ENCODE measurements at regions not wholly inside any gene's neighbourhood (a gene's known extent, or its start where the extent isn't known, plus 50 kb on each side); places are given as distances from the start of the nearest gene placed in this dataset.

DNA sequence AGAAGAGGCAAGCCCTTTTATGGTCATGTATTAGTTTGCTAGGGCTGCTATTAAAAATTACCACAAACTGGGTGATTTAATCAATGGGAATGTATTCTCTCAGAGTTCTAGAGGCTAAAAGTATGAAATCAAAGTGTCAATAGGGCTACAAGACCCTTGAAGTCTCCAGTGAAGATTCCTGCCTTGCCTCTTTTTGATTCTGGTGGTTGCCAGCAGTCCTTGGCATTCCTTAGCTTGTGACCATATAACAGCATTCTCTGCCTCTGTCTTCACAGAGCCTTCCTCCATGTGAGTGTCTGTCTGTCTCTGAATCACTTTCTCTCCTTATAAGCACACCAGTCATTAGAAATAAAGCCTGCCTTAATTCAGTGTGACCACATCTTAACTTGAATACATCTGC lies 282.7 kb downstream of the KCNN2 start:
- no peak overlapping the region for H3K4me3 ChIP-seq (ENCODE audit: low read depth, low read length)
- DNase-seq (ENCODE audit: low read depth): no peak
- in situ Hi-C loops (cut with HindIII; ENCODE audit: low sequenced_read_pairs): no loop called here
- TF ChIP-seq, protein P1, sequence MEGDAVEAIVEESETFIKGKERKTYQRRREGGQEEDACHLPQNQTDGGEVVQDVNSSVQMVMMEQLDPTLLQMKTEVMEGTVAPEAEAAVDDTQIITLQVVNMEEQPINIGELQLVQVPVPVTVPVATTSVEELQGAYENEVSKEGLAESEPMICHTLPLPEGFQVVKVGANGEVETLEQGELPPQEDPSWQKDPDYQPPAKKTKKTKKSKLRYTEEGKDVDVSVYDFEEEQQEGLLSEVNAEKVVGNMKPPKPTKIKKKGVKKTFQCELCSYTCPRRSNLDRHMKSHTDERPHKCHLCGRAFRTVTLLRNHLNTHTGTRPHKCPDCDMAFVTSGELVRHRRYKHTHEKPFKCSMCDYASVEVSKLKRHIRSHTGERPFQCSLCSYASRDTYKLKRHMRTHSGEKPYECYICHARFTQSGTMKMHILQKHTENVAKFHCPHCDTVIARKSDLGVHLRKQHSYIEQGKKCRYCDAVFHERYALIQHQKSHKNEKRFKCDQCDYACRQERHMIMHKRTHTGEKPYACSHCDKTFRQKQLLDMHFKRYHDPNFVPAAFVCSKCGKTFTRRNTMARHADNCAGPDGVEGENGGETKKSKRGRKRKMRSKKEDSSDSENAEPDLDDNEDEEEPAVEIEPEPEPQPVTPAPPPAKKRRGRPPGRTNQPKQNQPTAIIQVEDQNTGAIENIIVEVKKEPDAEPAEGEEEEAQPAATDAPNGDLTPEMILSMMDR (IDR thresholded peaks at IDR 0.05; ENCODE audit: low read depth, low read length, missing control alignments): no peak

DNA sequence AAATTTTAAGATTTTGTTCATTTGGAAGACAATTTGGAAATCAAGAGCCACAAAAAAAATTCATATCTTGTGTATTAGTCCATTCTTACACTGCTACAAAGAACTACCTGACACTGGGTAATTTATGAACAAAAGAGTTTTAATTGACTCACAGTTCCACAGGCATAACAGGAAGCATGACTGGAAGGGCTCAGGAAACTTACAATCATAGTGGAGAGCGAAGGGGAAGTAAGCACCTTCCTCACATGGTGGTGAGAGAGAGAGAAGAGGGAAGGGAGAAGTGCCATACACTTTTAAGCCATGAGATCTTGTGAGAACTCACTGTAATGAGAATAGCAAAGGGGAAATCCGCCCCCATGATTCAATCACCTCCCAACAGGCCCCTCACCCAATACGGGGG lies 274.4 kb downstream of the KCNN2 start:
- TF ChIP-seq, protein P1 (IDR thresholded peaks at IDR 0.05; ENCODE audit: low read depth, low read length, missing control alignments): no peak
- no peak for DNase-seq (ENCODE audit: low read depth)
- in situ Hi-C loops (cut with HindIII; ENCODE audit: low sequenced_read_pairs): no loop called here
- H3K4me3 ChIP-seq (ENCODE audit: low read depth, low read length): no peak overlapping the region

DNA sequence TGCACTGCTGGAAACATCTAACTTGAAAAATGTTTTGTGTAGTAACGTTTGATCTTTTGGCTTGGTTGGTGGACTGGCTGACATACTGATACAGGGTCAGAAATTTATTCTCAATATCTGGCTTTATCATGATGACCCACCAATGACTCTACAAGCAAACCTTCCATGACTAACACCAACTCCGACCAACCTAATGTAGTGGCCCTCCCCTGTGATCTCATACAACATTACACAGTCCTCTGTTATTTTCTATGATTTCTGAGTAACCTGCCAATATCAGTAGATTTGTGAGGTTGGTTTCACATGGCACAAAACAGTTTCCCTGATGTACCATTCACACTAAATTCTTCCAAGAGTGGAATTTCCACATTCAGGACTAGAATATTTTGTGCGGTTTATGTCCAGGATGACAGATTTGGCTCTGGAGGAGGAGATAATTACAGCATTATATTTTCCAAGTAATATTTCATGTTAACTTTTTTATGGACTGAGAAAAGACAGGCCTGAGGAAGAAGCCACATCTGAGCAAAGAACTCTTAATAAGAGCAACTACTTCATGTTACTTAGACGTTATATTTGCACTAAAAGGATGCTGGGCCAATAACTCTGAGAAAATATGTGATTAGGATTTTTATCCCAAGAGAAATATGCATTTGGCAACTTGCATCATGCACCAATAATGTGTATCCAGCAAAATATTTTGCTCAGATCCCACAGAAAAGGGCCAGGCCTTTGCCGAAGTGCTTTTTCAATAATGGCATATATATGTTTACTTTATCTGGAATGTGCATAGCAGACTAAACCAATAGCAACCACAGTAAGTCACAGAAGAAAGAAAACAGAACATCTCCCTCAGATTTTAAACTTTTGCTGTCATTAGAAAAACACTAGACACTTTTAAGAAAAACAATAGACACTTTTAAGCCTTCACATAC lies 273.4 kb downstream of the KCNN2 start:
- TF ChIP-seq, protein P1 (IDR thresholded peaks at IDR 0.05; ENCODE audit: low read depth, low read length, missing control alignments): no peak
- in situ Hi-C loops (cut with HindIII; ENCODE audit: low sequenced_read_pairs): no loop called here
- no peak for DNase-seq (ENCODE audit: low read depth)
- H3K4me3 ChIP-seq (ENCODE audit: low read depth, low read length): no peak overlapping the region

GRCh38 chr5:114634517-114634916 lies 272.6 kb downstream of the KCNN2 start:
- H3K4me3 ChIP-seq (ENCODE audit: low read depth, low read length): no peak overlapping the region
- TF ChIP-seq, protein P1 (IDR thresholded peaks at IDR 0.05; ENCODE audit: low read depth, low read length, missing control alignments): no peak
- DNase-seq (ENCODE audit: low read depth): no peak
- in situ Hi-C loops (cut with HindIII; ENCODE audit: low sequenced_read_pairs): no loop called here

DNA sequence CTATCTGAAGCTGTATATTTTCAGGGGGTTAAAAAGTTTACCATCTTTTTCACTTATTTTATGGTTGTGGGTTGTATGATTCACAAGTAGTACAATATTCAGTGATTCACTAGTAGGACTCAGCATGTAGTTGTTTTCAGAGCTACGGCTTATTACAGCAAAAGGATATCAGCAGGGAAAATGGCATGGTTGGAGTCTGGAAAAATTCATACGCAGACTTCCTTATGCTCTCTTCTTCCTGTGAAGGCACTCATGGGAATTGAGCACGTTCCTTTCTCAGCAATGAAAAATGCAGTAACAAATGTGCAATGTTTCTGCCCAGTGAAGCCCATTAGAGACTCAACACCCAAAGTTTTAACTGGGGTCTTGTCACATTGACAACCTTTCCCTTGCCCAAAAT lies 250.5 kb downstream of the KCNN2 start:
- DNase-seq (ENCODE audit: low read depth): no peak
- in situ Hi-C loops (cut with HindIII; ENCODE audit: low sequenced_read_pairs): no loop called here
- TF ChIP-seq, protein P1 (IDR thresholded peaks at IDR 0.05; ENCODE audit: low read depth, low read length, missing control alignments): no peak
- no peak overlapping the region for H3K4me3 ChIP-seq (ENCODE audit: low read depth, low read length)

DNA sequence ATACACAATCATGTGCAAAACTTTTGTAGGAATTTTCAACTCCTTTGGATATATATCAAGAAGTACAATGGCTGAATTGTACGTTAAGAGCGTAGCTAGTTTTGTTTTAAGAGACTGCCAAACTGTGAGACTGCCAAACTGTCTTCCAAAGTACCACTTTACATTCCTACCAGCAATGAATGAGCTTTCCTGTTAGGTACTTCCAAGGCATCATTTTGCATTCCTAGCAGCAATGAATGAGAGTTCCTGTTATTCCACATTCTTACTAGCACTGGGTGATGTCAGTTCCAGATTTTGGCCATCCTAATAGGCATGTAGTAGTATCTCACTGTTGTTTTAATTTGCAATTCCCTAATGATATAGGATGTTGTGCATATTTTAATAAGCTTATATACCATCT lies 219.3 kb downstream of the KCNN2 start:
- H3K4me3 ChIP-seq (ENCODE audit: low read depth, low read length): no peak overlapping the region
- TF ChIP-seq, protein P1 (IDR thresholded peaks at IDR 0.05; ENCODE audit: low read depth, low read length, missing control alignments): no peak
- DNase-seq (ENCODE audit: low read depth): no peak
- in situ Hi-C loops (cut with HindIII; ENCODE audit: low sequenced_read_pairs): no loop called here

All from astrocyte of the cerebellum (primary cell).